OCI-LY7 (cell line): ENCODE measurements at regions not wholly inside any gene's neighbourhood (a gene's known extent, or its start where the extent isn't known, plus 50 kb on each side); places are given as distances from the start of the nearest gene placed in this dataset.

ENCODE experiments used
- EZH2phosphoT487 ChIP-seq: fragments of 200-600 bp; sonication (generic); IDR thresholded peaks from 2 replicates; pipeline ENCODE4 v1.6.1; 2018; ENCODE audit warnings: low read depth, borderline replicate concordance, mild to moderate bottlenecking, mixed run types, antibody characterized with exemption, low read length, moderate library complexity, mixed read lengths
- TF ChIP-seq, protein P1 (sequence below): fragments of 200-600 bp; sonication (generic); conservative IDR thresholded peaks from 2 replicates; pipeline ENCODE4 v1.5.1; 2014; ENCODE audit warnings: mild to moderate bottlenecking, antibody characterized with exemption, low read length, moderate library complexity, mixed read lengths

DNA sequence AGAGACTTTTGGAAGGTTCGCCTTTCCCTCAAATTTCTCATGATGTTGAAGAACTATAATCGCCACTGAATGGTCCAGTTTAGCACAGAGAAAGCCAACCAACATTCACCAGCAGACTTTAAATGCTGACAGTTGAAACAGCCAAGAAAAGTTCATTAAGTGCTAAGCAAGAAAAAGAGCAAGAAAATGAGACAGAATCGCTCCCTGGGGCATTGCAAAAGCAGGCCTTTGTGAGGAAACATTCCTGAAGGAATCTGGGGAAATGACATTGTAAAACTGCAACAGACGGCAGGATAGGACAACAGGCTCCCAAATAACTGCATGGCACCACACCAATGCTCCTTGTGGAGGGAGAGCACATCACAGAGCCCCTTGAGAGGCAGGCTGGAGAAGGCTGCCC is 269.3 kb upstream of the ID2 start:
- TF ChIP-seq, protein P1, sequence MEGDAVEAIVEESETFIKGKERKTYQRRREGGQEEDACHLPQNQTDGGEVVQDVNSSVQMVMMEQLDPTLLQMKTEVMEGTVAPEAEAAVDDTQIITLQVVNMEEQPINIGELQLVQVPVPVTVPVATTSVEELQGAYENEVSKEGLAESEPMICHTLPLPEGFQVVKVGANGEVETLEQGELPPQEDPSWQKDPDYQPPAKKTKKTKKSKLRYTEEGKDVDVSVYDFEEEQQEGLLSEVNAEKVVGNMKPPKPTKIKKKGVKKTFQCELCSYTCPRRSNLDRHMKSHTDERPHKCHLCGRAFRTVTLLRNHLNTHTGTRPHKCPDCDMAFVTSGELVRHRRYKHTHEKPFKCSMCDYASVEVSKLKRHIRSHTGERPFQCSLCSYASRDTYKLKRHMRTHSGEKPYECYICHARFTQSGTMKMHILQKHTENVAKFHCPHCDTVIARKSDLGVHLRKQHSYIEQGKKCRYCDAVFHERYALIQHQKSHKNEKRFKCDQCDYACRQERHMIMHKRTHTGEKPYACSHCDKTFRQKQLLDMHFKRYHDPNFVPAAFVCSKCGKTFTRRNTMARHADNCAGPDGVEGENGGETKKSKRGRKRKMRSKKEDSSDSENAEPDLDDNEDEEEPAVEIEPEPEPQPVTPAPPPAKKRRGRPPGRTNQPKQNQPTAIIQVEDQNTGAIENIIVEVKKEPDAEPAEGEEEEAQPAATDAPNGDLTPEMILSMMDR = no peak
- TF ChIP-seq EZH2phosphoT487 = no peak
